GM21825 (cell line): ENCODE measurements at regions not wholly inside any gene's neighbourhood (a gene's known extent, or its start where the extent isn't known, plus 50 kb on each side); places are given as distances from the start of the nearest gene placed in this dataset.

Experiments
- ATAC-seq: cut with Tn5 transposase; IDR thresholded peaks from one replicate; pipeline ENCODE4 v1.9.1; 2021; ENCODE audit warnings: mild to moderate bottlenecking, moderate library complexity; ENCODE audit not compliant: unreplicated experiment

GRCh38 chr15:36313736-36314280 is 265.6 kb upstream of the CDIN1 start:
- ATAC-seq = no peak

- ATAC-seq = no peak
Measured at GRCh38 chr15:36315649-36316048, 263.8 kb upstream of the CDIN1 start.

GRCh38 chr15:36323615-36324014 is 255.8 kb upstream of the CDIN1 start:
- ATAC-seq = no peak

- ATAC-seq = no peak
Measured at GRCh38 chr15:36325206-36325605, 254.2 kb upstream of the CDIN1 start.

GRCh38 chr15:36329592-36329991 is 249.8 kb upstream of the CDIN1 start:
- ATAC-seq = no peak

- no peak for ATAC-seq
Measured at GRCh38 chr15:36330598-36330997, 248.8 kb upstream of the CDIN1 start.

- no peak for ATAC-seq
Measured at GRCh38 chr15:36331531-36332275, 247.7 kb upstream of the CDIN1 start.

- no peak for ATAC-seq
Measured at GRCh38 chr15:36332301-36332700, 247.1 kb upstream of the CDIN1 start.

GRCh38 chr15:36332896-36333295 is 246.5 kb upstream of the CDIN1 start:
- no peak for ATAC-seq

- no peak for ATAC-seq
Measured at GRCh38 chr15:36334059-36334458, 245.4 kb upstream of the CDIN1 start.

GRCh38 chr15:36335224-36335623 is 244.2 kb upstream of the CDIN1 start:
- no peak for ATAC-seq

GRCh38 chr15:36335659-36336058 is 243.8 kb upstream of the CDIN1 start:
- no peak for ATAC-seq

GRCh38 chr15:36344887-36345286 is 234.5 kb upstream of the CDIN1 start:
- ATAC-seq = no peak

- no peak for ATAC-seq
Measured at GRCh38 chr15:36347272-36347858, 232.1 kb upstream of the CDIN1 start.

- ATAC-seq = no peak
Measured at GRCh38 chr15:36356466-36356865, 223.0 kb upstream of the CDIN1 start.

GRCh38 chr15:36356978-36357601 is 222.3 kb upstream of the CDIN1 start:
- ATAC-seq = no peak

- no peak for ATAC-seq
Measured at GRCh38 chr15:36358094-36358493, 221.3 kb upstream of the CDIN1 start.

GRCh38 chr15:36358523-36358922 is 220.9 kb upstream of the CDIN1 start:
- ATAC-seq = no peak

GRCh38 chr15:36359286-36359685 is 220.1 kb upstream of the CDIN1 start:
- ATAC-seq = no peak

- ATAC-seq = no peak
Measured at GRCh38 chr15:36361351-36361870, 218.0 kb upstream of the CDIN1 start.

- ATAC-seq = no peak
Measured at GRCh38 chr15:36362509-36362915, 216.9 kb upstream of the CDIN1 start.

GRCh38 chr15:36363335-36363734 is 216.1 kb upstream of the CDIN1 start:
- ATAC-seq = no peak
